HK-2 (cell line): ENCODE measurements at regions not wholly inside any gene's neighbourhood (a gene's known extent, or its start where the extent isn't known, plus 50 kb on each side); places are given as distances from the start of the nearest gene placed in this dataset.

Experiments
- DNase-seq: peaks from one replicate; pipeline ENCODE4 v3.0.0-alpha.2; 2018; ENCODE audit not compliant: unreplicated experiment

DNA sequence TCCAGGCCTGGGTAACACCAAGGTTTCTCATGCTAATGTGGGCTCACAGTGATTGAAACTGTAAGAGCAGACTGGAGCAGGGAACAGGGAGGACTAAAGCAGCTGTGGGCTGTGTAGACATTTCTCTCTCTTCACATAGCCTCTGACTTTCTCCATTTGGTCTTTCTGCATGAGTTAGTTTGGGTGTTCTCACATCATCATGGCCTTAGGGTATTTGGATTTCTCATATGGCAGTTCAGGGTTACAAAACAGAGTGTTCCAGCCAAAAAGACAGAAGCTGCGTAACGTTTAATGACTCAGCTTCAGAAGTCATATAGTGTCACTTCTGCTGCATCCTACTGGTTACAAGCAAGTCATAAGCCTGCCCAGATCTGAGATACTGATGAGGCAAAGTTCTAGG, 52.0 kb upstream of the OSBPL8 start:
- no peak for DNase-seq

DNA sequence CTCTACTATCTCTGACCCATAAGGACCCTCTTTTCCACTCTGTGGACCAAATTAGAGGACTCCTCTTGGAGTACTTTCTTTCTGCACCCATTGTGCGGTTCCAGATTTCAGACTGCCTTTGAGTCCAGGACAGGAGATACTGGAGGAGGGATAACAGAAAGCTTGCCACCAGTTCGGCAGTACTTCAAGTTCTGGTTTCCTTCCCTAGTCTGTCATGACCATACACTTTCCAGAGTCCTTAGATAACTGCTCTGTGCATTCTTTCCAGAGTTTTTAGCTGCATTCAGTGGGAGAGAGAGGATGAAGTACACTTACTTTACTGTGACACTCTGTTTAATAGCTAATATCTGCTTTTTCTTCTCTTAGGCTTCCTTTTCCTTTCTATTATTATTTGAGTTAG, 54.8 kb upstream of the OSBPL8 start:
- DNase-seq: no peak

DNA sequence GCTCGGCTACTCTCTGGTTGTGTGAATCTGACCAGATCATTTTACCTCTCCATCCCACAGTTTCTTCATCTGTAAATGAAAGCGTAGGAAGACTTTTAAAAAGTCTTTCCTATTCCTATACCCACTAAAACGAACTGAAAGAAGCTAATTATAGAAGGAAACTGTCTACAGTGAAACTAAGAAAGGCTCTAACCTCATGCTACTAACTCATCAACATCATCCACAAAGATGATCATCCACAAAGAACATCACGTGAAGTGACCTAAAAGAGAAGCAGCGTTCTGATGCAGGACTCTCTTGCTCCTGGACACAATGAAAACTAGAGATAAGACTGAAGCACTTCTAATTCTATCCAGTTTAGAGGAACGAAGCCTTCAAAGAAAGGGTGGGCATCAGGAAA, 58.5 kb upstream of the OSBPL8 start:
- no peak for DNase-seq

DNA sequence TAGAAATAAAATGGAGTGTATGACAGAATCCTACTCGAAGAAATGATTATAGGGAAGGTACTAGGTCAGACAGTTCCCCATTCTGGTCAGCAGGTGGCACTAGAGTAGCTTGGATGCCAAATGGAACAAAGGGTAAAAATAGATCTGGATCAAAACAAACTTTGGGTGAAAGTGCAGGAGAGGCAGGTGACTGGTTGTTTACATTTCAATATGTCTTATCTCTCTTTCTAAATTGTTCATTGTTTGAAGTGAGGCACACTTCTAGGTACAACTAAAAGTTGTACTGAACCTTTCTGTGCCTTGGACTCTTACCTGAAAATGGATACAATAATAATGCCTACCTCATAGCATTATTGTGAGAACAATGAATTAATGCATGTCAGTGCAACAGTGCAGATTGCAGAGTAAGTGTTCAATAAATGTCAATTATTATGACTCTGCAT, 62.0 kb upstream of the OSBPL8 start:
- peak; percentile 59 for DNase-seq

DNA sequence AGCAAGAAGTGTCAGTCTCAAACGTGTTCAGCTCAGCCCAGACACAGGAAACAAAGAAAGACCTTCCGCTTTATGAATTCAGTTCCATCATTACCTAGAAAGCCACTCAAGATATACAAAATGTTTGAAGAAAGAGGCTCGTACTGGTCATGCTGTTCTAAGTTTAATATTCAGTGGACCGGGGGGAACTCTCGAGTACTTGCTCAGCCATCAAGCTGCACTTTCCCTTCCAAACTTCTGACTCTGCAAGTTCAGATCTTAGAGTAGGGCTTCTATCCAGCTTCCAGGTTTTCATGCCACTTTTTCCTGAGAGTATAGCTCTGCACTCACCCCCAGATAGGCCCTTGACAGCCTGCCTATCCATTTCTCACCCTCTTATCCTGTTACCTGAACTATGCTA, 62.8 kb upstream of the OSBPL8 start:
- no peak for DNase-seq

DNA sequence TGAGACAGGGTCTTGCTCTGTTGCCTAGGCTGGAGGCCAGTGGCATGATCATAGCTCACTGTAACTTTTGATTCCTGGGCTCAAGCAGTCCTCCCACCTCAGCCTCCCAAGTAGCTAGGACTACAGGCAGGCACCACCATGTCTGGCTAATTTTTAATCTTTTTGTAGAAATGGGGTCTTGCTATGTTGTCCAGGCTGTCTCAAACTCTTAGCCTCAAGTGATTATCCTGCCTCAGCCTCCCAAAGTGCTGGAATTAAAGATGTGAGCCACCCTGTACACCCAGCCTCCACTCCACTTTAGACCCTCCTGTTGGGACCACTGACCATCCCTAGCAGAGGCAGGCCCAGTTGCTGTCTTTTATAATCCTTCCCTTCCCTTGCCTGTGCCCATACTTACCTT, 63.3 kb upstream of the OSBPL8 start:
- no peak for DNase-seq

DNA sequence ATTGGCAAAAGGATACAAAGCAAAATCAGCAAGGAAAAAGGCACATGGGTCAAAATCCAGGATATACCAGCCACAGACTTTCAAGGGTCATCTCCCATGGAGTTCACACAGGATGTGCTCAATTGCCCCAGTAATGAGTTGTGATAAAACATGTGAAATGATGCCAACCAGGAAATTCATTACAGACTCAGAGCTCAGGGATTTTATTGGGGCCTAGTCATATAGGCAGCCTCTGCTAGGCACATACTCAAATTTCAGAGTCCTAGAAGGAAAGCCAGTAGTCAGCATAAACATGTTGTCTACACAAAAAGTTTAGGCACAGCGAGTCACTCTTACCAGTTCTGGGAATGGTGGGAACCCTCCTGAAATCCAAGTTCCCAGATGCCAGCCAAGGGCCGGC, 64.4 kb upstream of the OSBPL8 start:
- DNase-seq: no peak

DNA sequence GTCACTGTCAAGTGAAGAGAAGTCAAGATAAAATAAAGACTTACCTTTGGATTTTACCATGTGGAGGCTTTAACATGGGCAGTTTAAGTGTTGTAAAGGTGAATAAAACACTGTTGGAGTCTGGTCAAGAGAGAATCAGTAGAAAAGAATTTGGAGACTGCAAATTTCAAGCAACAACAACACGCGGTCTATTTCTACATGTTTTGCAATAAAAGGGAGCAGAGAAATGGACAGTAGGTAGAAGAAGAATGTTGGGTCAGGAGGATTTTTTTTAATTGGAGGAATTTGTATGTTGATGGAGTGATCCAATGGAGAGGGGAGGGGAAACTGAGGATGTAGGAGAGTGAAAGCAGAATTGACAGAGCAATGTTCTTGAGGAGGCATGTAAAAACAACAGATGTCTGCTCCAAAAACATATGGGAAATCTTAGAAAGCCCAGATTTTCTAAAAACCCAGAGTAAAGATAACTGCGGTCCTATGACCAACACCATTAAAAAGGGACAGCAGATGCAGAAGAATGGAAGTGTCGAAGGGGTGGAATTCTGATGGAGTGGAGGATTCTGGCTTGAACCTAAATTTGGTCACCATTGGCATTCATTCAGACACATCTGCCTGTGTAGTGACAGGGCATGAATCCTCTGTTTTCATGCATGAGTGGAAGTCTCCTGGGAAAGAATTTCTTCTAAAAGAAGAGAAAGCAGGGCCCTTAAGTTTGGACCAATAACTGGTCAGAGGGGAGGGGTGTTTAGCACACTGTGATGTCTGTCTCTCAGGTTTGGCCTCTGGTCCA, 68.0 kb upstream of the OSBPL8 start:
- no peak for DNase-seq

DNA sequence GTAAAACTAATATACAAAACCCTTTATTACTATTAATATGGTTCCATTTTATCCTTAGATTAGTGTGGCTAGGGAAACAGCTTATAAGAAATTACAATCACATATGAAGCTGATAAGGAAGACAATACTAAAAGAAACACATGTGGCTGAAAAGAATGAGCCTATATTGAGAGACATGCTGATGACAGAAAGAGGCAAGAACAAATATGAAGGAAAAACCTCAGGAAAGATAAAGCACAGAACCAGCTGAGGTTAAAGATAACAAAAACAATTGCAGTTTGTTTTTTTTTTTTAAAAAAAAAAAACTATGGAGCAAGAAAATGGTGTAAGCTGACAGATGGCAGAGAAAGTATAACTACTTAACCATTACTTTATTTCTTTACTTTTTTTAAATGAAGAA, 69.2 kb upstream of the OSBPL8 start:
- DNase-seq: no peak

DNA sequence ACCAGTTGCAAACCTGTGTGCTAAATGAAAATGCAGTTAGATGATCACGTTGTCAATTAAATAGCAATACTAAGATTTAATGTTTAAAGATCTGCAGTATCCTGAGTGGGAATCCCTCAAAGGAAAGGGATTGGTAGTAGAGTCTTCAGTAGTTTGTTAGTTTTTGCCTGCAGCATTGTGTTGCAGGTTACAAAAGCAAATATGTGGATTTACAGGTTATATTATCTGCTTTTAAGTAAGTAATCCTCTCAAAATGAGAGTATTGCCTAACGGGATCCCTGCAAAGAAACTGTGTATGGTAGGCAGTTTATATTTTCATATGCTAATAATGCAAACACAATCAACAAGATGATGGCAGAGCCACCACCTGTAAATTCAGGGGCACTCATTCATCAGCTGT, 72.2 kb upstream of the OSBPL8 start:
- no peak for DNase-seq

DNA sequence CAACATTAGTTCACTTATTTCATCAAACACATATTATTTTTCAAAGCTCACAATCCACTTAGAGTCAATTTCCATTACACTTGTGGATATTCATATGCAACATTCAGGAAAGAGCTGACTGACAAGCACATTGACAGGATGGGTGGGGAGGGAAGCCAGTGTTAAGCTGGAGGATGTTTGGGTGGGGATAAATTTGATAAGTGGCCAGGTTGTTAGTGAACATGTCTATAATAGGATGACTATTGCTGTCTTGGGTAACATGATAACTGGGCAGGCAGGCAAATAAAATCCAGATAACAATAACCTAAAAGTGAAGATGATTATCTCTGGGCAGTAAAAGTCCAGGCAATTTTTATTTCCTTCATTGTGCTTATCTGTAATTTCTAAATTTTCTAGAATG, 73.8 kb upstream of the OSBPL8 start:
- no peak for DNase-seq

DNA sequence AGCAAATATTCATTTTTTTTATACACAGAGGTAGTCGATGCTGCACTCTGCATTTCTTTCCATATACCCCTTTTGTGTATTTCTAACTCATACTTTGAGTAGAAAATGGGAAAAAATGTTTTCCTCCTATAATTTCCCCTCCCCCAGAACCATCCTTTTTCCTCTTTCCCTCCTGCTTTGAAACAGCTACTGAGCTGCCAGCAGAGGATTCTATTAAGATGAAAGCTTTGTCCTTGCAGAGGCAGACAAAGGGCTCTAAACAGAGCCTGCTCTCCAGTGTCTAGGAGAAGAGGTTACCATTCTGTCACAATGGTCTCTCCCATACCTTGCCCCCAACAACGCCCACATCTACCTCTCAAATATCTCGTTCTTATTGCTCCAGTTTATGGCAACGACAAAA, 74.6 kb upstream of the OSBPL8 start:
- DNase-seq: no peak

DNA sequence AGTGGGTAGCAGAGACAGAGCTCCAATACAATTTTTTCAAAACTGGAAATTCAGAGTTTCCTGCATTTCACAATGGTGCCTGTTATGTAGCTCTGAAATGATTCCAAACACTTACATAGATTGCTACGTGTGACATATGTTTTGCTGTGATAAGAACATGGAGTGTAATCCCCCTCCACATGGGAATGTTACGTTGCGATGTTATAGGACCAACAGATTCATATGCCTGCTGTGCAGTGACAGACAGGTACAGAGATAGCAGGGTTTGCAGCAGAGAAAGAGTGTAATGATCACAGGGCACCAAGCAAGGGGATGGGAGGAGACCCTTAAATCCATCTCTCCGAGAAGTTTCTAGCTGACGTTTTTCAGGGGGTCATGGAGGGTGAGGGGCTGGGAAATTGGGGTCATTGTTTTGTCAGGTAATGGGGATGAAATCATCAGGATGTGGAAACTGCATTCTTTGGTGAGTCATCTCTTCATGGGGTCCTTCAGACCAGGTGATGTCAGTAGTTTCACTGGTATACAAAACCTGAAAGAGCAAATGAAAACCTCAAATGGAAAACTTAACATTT, 76.6 kb upstream of the OSBPL8 start:
- DNase-seq: no peak

DNA sequence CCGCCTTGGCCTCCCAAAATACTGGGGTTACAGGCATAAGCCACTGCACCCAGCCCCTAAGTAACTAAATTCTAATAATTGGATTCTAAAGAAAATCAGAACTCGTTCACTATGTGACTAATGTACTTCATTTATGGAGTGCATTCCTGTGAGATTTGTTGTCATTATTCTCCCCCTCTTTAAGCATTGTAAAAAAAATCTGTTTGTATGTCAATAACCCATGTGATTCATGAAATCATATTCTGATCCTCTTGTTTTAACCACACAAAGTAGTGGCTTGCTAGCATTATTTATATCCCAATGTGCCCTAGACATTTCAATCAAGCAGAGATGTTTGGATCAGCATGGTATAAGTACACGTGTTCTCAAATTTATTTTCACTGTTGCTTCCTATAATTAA, 78.2 kb upstream of the OSBPL8 start:
- DNase-seq: no peak

DNA sequence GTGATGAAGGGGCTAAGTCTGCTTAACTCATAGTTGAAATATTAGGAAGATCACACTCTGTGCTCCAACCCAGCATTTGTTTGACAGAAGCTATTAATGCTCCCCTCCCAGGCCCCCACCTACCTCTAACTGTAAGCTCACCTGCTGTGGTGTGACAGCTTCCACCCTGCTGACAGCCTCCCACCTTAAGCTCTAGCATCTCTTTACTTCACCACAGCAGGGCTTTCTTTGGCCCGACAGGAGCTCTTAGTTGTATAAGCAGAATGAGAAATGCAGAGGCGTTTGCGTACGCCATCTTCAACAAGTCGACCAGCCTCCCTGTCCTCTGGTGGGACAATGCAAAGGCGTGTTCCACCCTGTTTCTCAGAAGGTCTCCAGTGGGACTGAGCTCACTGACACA, 80.1 kb upstream of the OSBPL8 start:
- DNase-seq: no peak

DNA sequence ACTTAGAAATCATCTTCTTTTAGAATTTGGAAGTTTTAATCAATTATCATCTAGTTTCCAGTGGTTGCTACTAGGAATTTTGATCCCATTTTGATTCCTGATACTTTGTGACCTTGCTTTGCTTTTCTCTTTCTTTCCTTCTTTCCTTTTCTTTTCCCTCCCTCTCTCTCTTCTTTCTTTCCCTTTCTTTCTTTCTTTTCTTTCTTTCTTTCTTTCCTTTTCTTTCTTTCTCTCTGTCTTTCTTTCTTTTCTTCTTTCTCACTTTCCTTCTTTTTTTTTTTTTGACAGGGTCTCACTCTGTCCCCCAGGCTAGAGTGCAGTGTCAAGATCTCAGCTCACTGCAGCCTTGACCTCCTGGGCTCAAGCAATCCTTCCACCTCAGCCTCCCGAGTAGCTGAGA, 81.5 kb upstream of the OSBPL8 start:
- no peak for DNase-seq

DNA sequence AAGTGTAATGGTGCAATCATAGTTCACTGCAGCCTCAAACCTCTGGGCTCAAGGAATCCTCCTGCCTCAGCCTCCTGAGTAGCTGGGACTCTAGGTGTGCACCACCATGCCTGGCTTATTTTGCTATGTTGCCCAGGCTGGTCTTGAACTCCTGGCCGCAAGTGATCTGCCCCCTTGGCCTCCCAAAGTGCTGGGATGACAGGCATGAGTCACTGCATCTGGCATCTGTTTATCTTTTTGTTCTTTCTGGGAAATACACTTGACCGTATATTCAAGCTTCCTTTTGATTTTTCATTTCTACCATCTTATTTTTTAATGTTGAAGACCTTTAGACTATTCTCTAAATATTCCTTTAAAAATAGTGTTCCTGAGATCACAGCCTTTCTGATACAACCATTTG, 82.4 kb upstream of the OSBPL8 start:
- no peak for DNase-seq

DNA sequence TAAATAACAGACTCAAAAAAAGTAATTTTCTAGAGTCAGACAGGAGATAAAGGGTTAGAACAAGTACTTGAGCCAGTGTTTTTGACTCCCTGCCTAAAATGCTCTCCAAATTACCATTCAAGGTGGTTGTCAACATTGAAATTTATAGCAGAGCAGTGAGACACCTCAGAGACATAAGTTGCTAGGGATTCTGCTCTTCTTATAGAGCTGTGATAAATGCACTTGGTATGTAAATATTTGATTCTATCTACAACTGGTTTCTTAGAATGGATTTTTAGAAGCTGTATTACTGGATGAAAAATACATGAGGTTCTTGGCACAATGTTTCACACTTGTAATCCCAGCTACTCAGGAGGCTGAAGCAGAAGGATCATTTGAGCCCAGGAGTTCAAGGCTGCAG, 83.9 kb upstream of the OSBPL8 start:
- DNase-seq: no peak

DNA sequence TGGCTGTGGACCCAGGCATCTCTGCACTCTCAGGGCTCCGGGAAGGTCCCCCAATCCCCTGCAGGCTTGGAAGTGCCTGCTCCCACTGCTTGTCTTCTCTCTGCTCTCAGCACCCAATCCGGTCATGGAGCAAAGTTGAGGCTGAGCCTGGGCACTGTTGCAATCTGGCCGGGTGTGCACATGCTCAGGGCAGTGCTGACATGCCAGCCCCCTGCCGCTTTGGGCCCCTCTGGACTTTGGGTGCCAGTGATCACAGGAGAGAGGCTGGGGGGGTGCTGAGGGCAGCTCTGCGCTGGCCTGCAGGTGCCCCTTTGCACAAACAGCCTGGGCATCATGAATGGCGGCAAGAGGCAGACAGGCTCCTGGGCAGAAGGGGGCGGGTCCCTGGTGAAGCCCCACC, 85.4 kb upstream of the OSBPL8 start:
- no peak for DNase-seq

DNA sequence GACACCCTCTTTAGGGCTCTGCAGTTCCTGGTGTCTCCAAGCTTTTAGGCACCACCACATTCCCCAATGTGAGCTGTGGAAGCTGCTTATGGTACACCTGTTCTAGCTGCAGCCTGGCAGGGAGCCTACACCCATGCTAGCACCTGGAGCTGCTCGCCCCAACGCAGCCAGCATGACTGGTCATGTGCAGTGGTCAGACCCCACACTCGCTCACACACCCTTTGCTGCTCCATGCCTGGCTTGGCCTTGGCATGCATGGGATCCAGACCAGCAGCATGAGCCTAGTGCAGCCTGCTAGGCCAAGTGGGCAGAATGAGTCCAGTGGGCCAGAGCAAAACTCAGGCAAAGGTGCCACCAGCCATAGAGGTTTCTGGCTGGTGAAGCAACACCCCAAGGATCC, 86.4 kb upstream of the OSBPL8 start:
- DNase-seq: no peak

DNA sequence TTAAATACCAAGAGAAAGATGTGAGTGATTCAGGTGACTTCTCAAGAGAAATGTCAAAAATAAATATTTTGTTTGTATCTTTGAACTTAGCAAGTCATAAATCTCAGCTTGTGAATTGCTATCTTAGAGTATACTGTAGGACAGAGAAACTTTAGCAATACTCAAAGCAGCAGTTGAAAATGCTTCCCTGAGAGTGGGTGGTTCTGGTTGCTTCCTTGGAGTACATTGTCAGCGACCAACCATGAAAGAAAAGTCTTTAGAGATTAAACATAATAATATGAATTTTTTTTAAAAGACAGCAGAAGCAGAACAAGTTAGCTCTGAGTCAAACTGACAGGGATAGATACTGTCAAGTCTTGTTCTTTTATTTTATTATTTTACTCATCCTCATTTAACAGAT, 86.8 kb upstream of the OSBPL8 start:
- DNase-seq: no peak

DNA sequence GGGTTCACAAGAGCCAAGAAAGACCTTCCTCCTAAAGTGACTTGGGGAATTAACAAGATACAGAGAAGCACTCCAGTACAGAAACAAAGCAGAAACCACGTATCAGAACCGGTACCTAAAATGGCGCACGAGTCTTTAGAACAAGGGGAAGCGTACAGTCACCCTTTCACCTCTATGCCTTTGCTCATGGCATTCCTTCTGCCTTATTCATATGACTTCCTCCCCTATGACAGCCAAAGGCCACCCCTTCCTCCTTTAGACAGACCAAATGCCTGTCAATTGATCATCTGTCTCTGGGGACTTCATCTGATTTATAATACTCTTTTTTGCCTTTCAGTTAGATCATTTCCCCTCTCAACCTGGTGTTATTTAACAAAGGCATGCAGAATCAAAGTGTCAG, 89.5 kb upstream of the OSBPL8 start:
- no peak for DNase-seq

DNA sequence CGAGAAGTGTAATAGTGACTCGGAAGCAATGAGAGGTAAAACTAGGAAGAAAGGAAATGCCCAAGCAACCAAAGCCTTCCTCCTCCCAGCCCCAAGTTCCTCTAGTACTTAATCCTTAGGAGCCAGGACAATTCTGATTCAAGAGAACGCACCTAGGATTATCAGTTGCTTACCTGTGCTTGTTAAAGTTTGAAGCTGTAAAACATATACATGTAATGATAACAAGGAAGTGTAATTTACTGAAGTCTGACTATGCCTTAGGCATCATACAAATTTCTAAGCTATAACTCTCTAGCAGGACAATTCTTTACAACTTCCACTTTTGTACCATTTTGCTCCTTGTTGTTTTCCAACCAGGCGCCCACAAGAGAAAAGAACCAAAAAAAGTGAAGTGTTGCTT, 92.8 kb upstream of the OSBPL8 start:
- DNase-seq: no peak

DNA sequence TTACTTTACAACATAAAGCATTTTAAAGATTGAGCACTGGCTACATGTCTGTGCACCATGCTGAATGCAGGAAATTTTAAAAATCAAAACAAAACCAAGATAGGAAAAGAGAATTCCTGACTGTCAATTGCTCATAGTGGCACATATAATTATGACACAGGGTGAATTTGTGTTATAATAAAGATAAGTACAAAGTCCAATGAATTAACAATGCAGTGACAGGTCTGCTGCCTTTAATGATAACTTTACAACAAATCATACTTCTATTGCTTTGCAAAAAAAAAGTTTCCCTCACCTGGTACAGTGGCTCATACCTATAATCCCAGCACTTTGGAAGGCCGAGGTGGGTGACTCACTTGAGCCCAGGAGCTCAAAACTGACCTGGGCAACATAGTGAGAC, 93.8 kb upstream of the OSBPL8 start:
- DNase-seq: no peak
